ENCODE measurements at regions not wholly inside any gene's neighbourhood (a gene's known extent, or its start where the extent isn't known, plus 50 kb on each side); places are given as distances from the start of the nearest gene placed in this dataset.
"Not testable (repeated sequence)": the region's sequence is repeated elsewhere in the genome, so short reads cannot be mapped to it uniquely, and the experiment has no call there.

DNA sequence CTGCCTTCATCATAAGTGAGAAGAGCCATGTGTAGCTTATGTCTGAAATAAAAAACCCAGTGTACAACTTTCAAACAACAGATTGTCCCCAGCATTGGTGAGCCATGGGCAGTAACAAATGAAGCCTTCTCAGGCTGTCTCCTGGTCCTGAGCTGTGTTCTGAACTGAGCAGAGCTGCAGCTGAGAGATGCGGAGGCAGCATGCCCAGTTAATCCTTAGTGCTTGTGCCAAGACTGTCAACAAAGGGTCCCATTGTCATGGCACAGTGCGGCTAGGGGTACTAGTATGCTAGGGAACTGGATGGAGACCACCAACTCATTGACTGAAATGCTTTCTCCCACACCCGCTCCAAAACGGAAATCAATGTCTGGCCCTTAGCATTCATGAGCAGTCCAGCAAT lies 154.3 kb downstream of the RMST start:
- DNase-seq, result no peak

DNA sequence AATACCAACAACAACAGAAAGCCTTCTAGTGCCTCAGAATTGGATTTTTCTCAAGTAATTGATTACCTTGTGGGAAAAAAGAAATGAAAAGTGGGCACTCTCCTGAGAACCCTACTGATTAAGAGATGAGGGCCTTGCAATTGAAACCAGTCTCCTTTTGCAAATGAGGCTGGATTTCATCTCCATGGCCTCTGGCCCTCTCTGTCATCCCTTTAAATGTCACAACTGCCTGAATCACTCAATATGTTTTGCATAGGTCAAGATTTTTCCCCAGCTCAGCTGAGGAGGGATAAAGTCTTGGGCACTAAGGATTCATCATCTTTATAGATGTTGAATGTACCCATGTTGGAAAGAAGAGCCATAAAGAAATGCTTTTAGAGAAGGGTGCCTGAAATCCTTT lies 166.4 kb downstream of the RMST start:
- DNase-seq, result no peak

DNA sequence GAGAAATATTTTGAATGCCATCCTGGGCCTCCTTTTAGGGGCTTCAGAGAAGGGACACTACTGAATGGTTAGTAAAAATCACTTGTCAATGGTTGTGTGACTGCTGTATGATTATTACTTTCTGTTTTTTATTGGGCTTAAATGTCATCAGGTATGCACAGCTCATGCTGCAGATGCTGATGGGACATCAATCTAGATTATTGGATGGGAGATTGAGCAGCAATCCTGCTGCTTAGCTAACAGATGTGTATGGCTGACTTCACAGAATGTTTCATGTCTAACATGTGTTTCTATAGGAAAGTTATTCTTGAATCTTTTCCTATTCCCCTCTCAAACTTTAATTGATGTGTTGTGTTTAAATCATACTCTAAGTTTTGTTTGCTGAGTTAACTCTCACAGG lies 166.8 kb downstream of the RMST start:
- DNase-seq, result no peak

DNA sequence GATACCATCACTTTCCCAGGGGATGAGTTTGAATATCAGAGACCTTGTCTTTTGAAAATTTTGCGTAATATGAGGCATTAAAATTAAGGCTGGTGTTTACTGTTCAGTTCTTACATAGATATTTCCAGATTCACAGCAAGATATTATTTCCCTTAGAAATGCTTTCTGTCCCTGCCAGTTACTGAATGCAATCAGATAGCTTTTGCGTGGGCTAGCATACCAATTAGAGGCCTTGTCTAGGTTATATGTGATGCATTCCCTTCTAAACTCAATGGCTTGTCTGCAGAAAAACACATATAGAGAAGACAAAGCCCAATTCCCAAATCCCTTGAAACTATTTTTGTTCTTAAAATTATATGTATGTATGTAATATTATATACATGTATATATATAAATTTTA lies 167.8 kb downstream of the RMST start:
- DNase-seq, result no peak

DNA sequence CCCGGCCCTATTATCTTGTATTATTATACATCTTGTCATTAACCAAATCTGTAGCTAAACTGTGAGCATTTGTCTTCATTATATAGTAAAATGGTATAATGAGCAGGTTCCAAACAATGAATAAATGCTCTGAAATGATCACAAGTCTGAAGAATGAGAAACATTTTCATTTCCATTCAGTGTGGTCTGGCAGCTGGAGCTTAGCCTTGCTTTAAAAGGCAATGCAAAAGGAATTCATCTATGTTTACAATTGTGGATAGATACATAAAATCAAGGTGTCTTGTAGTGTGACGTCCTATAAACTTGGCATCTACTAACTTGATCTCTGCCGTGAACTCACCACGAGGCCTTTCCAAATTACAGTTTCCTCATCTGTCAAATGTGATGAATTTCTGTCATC lies 168.3 kb downstream of the RMST start:
- DNase-seq, result no peak

DNA sequence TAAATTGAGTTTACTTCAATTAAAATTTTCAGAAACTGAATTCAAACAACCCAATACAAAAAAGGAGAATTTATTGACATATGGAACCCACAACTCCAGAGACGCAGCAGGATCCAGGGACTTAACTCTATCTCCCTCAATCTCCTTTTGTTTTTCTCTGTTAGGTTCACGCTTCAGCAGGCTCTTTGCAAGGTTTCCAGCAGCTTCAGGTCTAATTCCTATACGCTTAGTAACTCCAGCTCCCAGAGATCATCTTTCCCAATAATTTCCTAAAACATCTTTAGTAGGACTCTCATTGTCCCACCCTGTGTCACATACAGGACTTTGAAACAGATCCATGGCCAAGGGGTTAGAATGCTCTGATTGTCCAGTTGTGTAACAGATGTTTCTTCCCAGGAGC lies 175.2 kb downstream of the RMST start:
- no peak for DNase-seq

DNA sequence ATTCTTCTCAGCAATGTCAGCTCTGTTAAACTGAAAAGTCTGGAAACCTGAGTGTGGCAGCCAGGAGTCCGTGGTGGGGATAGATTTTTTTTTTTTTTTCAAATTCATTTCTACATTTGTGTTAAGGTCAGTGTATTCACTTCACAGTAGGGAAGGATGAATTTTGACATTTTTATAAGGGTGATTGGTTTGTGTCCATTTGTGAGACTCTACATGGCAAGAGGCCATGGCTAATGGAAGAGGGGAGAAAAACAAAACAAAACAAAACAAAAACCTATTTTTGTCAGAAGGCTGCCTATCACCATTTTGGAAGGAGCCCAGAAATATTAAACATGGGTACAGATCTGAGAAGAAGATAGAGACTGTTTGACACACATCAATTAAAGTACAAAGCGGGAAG lies 176.1 kb downstream of the RMST start:
- DNase-seq, result peak; percentile 90

DNA sequence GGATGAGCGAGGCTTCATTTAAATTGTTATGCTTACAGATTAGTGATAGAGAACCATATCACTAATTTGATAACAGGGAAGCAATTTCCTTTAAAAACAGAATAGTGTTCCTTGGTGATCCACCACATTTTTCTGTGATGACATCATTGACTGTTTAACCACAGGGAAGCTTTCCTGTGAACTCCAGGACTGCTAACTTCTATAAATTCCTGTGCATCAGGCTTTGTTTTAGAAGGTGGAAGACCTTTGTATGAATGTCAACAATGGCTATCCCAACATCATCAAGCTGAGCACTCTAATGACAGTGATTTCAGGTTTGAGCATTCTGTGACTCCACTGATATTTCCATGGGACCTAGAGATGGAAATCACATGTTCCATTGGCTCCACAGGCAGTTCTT lies 177.1 kb downstream of the RMST start:
- DNase-seq, result no peak

DNA sequence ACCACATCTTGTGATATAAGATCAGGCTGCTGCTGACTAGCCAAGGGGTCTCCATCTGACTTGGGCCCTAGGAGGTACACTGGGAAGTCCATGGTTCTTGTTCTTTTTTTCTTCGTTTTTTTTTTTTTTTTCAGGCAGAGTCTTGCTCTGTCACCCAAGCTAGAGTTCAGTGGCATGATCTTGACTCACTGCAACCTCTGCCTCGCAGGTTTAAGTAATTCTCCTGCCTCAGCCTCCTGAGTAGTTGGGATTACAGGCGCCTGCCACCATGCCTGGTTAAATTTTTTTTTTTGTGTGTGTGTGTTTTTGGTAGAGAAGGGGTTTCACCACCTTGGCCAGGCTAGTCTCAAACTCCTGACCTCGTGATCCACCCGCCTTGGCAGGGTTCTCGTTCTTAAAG lies 178.2 kb downstream of the RMST start:
- no peak for DNase-seq

DNA sequence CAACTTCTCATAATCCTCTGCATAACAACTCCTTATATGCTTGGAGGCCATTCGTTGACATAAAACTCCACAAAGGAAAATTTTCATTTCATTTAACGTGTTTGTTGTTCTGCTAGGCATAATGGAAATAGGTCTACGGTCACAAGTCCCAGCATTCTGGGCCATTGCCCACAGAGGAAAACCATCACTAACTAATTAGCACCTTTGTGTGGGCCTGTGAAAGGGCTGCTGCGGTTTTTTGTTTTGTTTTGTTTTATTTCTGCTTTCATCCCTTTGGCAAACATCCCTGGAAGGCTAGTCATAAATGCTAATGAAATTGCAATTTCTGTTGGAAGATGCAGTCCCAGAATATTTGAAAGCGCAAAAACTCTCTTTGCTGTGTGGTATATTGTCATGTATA lies 180.3 kb downstream of the RMST start:
- peak; percentile 72 for DNase-seq

DNA sequence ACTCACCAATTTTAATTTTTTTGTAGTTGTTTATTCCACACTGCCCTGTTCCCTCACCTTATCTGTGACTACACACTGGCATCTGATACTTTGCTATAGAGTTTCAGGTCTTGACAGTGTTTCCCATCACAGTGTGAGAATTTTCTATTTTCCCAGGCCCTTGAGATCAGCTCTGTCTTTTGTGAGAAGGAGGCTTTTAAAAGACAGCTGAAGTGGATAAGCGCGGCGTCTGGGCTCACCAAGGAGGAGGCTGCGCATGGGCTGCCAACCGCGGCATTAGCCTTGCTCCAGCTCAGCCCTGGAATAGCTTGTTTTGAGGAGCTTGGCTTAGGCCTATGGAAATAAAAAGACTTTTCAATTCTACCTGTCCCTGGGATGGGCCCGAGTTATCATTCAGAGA lies 181.3 kb downstream of the RMST start:
- DNase-seq, result peak; percentile 27

DNA sequence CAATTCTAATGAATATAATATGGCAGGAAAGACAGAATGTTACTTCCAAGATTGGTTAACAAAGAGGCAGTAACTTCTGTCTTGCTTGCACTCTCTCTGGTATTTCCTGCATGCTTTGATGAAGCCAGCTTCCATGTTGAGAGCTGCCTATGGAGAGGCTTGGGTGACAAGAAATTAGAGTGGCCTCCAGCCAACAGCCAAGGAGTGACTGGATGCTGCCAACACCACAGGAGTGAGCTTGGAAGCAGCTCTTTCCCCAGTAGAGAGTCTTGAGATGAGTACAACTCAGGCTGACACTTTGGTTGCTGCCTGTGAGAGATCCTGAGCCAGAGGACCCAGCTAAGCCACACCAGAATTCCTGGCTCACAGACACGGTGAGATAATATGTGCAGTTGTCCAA lies 183.1 kb downstream of the RMST start:
- no peak for DNase-seq

DNA sequence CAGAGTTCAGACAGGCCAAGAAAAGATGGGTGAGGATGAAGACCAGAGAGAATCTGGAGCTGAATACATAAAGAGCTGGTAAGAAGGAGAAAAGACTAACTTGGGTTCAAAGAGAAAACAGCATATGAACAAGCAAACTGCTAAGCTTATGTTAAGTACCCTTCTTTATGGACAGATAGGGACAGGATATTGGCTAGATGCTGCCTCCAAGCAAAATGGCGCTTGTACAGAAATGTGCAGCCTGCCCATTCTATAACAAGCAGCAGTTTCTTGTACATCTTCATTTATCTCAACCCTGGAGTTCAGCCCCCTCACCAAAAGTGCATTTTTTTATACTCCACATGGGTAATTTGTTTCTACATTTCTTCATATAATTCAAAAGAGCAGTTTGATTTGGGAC lies 184.5 kb downstream of the RMST start:
- no peak for DNase-seq

DNA sequence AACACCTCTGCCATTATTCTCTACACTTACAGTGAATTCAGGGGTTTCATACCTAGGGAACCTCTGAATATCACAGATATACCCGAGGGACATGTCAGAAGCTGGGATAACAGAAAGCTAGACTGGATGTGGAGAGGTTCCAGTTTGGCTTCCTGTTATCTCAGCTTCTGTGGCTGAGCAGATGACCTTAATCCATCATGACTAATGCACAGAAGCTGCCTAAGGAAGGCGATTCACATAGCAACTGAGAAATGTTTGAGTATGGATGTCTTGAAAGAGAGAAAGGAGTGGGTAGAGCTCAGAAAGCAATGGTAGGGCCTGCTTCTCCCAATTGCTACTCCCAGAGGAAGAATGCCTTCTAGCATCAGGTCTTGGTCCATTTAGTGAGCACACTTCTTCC lies 187.6 kb downstream of the RMST start:
- DNase-seq, result no peak

DNA sequence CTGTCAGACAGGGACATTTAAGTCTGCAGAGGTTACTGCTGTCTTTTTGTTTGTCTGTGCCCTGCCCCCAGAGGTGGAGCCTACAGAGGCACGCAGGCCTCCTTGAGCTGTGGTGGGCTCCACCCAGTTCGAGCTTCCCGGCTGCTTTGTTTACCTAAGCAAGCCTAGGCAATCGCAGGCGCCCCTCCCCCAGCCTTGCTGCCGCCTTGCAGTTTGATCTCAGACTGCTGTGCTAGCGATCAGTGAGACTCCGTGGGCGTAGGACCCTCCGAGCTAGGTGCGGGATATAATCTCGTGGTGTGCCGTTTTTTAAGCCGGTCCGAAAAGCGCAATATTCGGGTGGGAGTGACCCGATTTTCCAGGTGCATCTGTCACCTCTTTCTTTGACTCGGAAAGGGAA lies 193.9 kb downstream of the RMST start:
- not testable (repeated sequence) for DNase-seq

DNA sequence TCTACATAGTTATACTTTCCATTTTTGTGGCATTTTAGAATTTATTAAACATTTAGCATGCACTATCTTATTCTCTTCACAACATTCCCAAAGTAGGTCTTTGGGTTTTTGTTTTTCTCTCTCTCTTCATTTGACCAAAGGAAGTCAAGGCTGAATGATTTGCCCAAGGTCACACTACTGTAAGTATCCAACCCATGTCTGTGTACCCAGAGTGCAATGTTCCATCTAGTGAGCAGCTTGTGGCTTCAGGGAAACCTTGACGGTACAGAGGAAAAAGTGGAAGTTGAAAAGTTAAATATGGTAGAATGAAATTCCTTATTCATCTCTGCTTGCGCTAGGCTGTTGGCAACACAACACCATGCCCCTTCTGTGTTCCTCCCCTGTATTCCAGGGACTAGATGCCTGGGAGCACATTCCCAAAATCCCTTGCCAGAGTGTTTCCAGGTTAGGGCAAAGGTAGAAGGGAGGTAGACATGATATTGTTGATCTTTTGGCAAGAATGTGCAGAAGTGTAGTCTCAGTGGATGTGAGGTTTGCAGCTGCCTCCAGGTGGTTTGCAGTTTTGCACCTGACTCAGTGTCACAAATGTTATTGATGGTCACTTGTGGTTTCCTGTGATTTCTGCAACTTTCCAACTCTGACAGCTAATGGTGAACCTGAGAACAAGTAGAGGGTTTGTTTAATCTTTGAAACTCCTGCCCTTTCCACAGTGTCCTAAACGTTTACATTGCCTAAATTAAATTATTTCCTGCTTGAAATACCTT lies 196.7 kb downstream of the RMST start:
- no peak for DNase-seq

DNA sequence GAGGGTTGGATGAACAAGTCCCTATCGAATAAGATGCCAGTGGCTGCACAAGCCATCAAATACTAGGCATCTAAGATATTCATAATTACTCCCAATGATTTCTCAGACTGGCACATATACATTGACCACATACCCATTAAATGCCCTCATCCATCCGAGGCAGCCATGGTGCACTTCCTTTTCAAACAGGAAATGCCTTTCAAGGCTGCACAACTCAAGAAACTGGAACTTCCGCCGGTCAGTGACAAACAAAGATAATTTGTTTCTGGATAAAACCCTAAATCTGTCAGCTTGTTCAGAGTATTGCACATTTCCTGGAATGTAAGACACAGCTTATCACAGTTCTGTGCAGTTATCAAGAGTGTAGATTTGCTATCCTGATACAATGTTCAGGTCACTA lies 203.7 kb downstream of the RMST start:
- no peak for DNase-seq

DNA sequence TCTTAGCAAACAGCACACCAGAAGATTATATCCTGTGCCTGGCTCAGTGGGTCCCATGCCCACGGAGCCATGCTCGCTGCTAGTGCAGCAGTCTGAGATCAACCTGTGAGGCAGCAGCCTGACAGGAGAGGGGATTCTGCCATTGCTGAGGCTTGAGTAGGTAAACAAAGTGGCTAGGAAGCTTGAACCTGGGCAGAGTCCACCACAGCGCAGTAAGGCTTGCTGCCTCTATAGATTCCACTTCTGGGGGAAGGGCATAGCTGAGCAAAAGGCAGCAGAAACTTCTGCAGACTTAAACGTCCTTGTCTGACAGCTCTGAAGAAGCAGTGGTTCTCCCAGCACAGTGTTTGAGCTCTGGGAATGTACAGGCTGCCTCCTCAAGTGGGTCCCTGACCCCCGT lies 210.3 kb downstream of the RMST start:
- DNase-seq, result no peak

DNA sequence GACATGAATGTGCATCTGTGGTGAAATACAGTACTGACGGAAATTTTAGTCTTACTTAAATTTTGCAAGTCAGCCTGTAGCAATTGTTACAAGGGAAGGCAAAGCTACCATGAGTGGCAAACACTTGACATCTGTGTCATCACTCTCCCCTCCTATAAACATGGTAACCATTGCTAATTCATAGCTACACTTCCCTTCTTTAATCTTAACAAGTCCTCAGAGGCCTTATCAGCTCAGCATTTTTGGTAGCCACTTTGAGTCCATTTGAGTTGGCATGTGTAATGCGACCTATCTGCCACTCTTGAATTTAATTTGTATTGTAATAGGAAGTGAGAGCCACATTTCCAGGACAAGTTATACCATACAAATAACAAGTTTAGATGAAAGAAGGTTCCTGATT lies 218.1 kb downstream of the RMST start:
- DNase-seq, result peak; percentile 12

DNA sequence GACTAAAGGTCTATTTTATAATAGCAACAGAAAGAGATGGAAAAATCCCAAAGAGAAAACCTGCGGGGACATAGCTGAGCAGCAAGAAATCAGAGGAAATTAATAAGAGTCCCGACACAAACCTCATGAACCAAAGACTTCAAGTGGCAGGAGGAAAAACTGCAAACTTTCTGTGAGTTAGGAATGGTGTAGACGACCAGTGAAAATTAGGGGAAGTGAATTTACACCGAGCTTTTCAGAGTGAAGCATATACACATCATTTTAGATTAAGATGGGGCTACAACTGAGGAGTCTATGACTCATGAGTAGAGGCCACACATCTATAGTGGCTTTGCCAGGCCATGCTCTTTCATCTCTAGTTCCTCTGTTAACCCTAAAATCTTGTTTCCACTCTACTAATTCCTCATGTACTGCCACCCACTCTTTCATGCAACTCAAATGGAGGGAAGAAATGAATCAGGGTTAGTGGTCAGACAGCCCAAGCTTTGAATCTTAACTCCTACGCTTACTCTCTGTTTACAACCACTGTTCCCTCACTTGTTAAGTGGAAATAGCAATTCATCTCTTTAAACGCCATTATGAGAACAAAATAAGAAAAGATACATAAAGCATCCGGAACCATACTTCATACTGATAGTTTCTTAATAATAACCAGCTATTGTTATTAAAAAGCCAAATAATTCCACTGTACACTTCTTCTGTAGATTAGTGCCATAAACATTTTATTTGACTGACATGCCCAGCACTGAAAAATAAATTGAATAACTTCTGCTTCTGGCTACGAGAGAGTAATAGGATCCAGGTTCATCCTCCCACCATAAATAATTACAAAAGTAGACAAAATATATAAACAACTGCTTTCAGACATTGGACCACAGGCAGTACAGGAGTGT lies 219.3 kb downstream of the RMST start:
- DNase-seq, result no peak

DNA sequence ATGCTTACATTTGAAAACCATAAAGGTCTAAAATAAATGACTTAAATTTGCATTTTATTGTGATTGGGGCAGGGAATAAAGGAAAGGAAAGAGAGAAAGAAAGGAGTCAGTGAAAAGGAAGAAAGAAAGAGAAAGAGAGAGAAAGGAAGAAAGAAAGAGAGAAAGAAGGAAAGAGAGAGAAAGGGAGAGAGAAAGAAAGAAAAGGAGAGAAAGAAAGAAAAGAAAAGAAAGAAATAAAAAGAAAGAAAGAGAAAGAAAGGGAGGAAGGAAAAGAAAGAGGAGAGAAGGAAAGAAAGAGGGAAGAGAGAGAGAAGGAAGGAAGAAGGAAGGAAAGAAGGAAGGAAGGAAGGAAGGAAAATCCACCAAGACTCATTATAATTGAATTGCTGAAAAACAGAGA lies 222.8 kb downstream of the RMST start:
- no peak for DNase-seq

DNA sequence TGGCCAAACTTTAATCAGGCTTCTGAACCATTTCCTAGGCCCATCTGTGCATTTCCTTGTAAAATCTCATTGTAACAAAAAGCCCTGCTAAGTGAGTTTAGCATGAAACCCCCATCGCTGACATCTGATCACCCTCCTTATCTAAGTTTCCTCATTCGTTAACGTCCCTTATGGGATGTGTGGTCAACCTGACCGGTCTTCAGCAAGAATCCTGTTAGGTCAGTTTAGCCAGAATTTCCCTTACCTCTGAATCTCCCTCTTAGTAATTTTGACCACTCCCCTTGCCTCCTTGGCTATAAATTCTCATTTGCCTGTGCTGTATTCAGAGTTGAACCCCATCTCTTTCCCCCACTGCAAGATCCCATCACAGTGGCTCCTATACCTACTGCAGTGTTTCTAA lies 239.3 kb downstream of the RMST start:
- DNase-seq, result no peak

DNA sequence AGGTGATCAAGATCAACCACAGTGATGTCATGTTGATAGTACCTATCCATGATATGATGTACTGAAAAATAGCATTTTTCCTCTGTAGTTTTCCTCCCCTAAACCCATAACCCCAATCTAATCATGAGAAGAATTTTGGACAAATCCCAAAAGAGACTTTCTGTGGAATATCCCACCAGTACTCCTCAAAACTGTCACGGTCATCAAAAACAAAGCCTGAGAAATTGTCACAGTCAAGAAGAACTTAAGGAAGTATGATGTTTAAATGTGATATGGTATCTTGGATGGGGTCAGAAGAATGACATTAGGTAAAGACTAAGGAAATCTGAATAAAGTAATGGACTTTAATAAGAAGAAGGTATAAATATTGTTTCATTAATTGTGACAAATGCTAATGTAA lies 248.8 kb downstream of the RMST start:
- DNase-seq, result no peak

DNA sequence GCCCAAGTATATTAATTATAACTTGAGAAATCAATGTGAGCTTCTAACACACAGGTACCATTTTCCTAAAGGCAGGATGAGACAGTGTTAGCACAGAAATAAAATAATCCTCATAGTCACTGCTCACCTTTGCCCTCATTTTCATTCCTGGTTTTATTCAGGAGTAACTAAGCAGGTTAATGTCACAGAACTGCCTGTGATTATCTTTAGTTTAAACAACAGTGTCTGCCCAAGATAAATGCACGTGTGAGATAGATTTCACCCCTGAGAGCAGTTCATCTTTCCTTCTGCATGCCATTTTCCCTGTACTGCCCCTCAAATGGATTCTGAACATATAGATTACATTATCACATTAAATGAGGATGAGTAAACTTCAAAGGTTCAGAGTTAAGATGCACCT lies 250.7 kb downstream of the RMST start:
- DNase-seq, result no peak

Measured in NCI-H1105 treated with DMSO at 0.1 percent for 48 hours (cell line).